ENCODE measurements at regions not wholly inside any gene's neighbourhood (a gene's known extent, or its start where the extent isn't known, plus 50 kb on each side); places are given as distances from the start of the nearest gene placed in this dataset.

DNA sequence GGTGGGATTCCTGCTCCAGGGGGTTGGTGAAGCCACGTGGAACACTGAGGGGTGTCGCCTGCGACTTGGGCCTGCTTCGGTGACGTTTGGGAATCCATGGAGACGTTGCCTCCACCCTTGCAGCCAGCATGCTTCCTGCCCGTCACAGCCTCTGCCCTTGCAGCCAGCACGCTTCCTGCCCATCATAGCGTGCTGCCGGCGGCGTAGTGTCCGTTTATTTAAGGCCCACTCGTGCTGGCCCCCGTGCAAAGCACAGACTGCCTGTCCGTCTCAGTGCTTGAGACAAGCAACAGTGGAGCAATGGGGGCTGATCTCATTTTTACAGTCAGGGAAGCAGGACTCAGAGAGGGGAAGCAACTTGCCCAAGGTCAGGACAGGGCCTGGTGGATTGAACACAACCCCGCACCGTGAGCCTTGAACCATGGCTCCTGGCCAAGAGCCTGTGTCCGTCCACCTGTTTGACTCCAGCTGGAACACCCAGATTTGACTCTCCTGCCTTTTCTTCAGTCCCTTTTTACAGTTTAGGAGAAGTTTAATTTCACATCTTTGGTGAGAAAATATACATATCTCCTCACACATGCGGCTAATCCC lies 149.6 kb downstream of the TEX29 start:
- no peaks in the 10 kb centered on the region for H3K27me3 ChIP-seq (ENCODE audit: control insufficient read depth, low read length)
- no peak overlapping the region for H3K4me3 ChIP-seq (ENCODE audit: low read length)
- TF ChIP-seq EZH2phosphoT487 (IDR thresholded peaks at IDR 0.05; ENCODE audit: borderline replicate concordance, low read length), result no peak
- TF ChIP-seq, protein P1, sequence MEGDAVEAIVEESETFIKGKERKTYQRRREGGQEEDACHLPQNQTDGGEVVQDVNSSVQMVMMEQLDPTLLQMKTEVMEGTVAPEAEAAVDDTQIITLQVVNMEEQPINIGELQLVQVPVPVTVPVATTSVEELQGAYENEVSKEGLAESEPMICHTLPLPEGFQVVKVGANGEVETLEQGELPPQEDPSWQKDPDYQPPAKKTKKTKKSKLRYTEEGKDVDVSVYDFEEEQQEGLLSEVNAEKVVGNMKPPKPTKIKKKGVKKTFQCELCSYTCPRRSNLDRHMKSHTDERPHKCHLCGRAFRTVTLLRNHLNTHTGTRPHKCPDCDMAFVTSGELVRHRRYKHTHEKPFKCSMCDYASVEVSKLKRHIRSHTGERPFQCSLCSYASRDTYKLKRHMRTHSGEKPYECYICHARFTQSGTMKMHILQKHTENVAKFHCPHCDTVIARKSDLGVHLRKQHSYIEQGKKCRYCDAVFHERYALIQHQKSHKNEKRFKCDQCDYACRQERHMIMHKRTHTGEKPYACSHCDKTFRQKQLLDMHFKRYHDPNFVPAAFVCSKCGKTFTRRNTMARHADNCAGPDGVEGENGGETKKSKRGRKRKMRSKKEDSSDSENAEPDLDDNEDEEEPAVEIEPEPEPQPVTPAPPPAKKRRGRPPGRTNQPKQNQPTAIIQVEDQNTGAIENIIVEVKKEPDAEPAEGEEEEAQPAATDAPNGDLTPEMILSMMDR (IDR thresholded peaks at IDR 0.05; ENCODE audit: low read depth, low read length, poor library complexity, severe bottlenecking), result no peak
- no peaks in the 10 kb centered on the region for H3K9me3 ChIP-seq (ENCODE audit: control insufficient read depth, insufficient read depth, low read length)
- H3K4me2 ChIP-seq (ENCODE audit: low read length), result no peak overlapping the region
- H3K9me2 ChIP-seq (replicated peaks; ENCODE audit: control insufficient read depth, low read length), result no peaks in the 10 kb centered on the region
- no peaks in the 10 kb centered on the region for H3K36me3 ChIP-seq (ENCODE audit: control insufficient read depth, low read length)
- H3K4me1 ChIP-seq (ENCODE audit: control insufficient read depth, low read length), result no peaks in the 10 kb centered on the region
- no peaks in the 10 kb centered on the region for H3F3A ChIP-seq (ENCODE audit: control insufficient read depth, insufficient read depth)
- no peaks in the 10 kb centered on the region for H4K20me1 ChIP-seq (ENCODE audit: control insufficient read depth, insufficient read depth, low read depth, low read length)
- H3K79me2 ChIP-seq (ENCODE audit: control insufficient read depth, low read length), result no peaks in the 10 kb centered on the region
- H3K27ac ChIP-seq (ENCODE audit: low read depth, low read length), result no peak overlapping the region

DNA sequence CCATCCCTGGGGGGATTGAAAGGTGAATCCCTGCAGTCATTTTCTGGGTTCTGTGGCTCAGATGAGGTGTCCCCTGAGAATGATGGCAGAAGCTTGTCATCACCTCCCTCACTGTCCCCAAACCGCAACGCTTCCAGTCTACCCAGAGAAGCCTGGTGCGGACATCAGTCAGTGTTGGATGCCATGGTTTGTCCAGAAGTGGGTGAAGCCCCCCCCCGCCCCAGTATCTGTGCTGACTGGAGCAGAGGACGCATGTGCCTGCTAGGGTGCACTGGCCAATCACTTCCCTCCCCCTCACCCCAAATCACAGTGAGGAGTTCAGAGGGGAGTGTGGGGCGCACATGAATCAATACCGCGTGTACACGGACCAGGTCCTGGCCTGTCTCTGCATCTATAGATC lies 150.5 kb downstream of the TEX29 start:
- no peaks in the 10 kb centered on the region for H4K20me1 ChIP-seq (ENCODE audit: control insufficient read depth, insufficient read depth, low read depth, low read length)
- no peaks in the 10 kb centered on the region for H3K79me2 ChIP-seq (ENCODE audit: control insufficient read depth, low read length)
- H3K27ac ChIP-seq (ENCODE audit: low read depth, low read length), result no peak overlapping the region
- H3K9me2 ChIP-seq (replicated peaks; ENCODE audit: control insufficient read depth, low read length), result no peaks in the 10 kb centered on the region
- H3K4me3 ChIP-seq (ENCODE audit: low read length), result no peak overlapping the region
- no peak overlapping the region for H3K4me2 ChIP-seq (ENCODE audit: low read length)
- H3K9me3 ChIP-seq (ENCODE audit: control insufficient read depth, insufficient read depth, low read length), result no peaks in the 10 kb centered on the region
- no peaks in the 10 kb centered on the region for H3K4me1 ChIP-seq (ENCODE audit: control insufficient read depth, low read length)
- no peaks in the 10 kb centered on the region for H3K36me3 ChIP-seq (ENCODE audit: control insufficient read depth, low read length)
- H3F3A ChIP-seq (ENCODE audit: control insufficient read depth, insufficient read depth), result no peaks in the 10 kb centered on the region
- TF ChIP-seq, protein P1 (IDR thresholded peaks at IDR 0.05; ENCODE audit: low read depth, low read length, poor library complexity, severe bottlenecking), result no peak
- no peak for TF ChIP-seq EZH2phosphoT487 (IDR thresholded peaks at IDR 0.05; ENCODE audit: borderline replicate concordance, low read length)
- H3K27me3 ChIP-seq (ENCODE audit: control insufficient read depth, low read length), result no peaks in the 10 kb centered on the region

GRCh38 chr13:111472083-111472482 lies 151.6 kb downstream of the TEX29 start:
- no peaks in the 10 kb centered on the region for H3K36me3 ChIP-seq (ENCODE audit: control insufficient read depth, low read length)
- H3F3A ChIP-seq (ENCODE audit: control insufficient read depth, insufficient read depth), result no peaks in the 10 kb centered on the region
- no peaks in the 10 kb centered on the region for H3K27me3 ChIP-seq (ENCODE audit: control insufficient read depth, low read length)
- H4K20me1 ChIP-seq (ENCODE audit: control insufficient read depth, insufficient read depth, low read depth, low read length), result no peaks in the 10 kb centered on the region
- H3K27ac ChIP-seq (ENCODE audit: low read depth, low read length), result no peak overlapping the region
- H3K4me3 ChIP-seq (ENCODE audit: low read length), result no peak overlapping the region
- no peak for TF ChIP-seq EZH2phosphoT487 (IDR thresholded peaks at IDR 0.05; ENCODE audit: borderline replicate concordance, low read length)
- TF ChIP-seq, protein P1 (IDR thresholded peaks at IDR 0.05; ENCODE audit: low read depth, low read length, poor library complexity, severe bottlenecking), result no peak
- no peak overlapping the region for H3K4me2 ChIP-seq (ENCODE audit: low read length)
- no peaks in the 10 kb centered on the region for H3K4me1 ChIP-seq (ENCODE audit: control insufficient read depth, low read length)
- H3K79me2 ChIP-seq (ENCODE audit: control insufficient read depth, low read length), result no peaks in the 10 kb centered on the region
- H3K9me3 ChIP-seq (ENCODE audit: control insufficient read depth, insufficient read depth, low read length), result no peaks in the 10 kb centered on the region
- H3K9me2 ChIP-seq (replicated peaks; ENCODE audit: control insufficient read depth, low read length), result no peaks in the 10 kb centered on the region

Measured in DOHH2 (cell line).